Muscle layer of duodenum (tissue), 2 donors: ENCODE measurements at regions not wholly inside any gene's neighbourhood (a gene's known extent, or its start where the extent isn't known, plus 50 kb on each side); places are given as distances from the start of the nearest gene placed in this dataset.
"Not testable (repeated sequence)": the region's sequence is repeated elsewhere in the genome, so short reads cannot be mapped to it uniquely, and the experiment has no call there.

ENCODE experiments used
- H3K27ac ChIP-seq: one replicate; pipeline ENCODE4 v1.7.0; 2013; ENCODE audit warnings: mild to moderate bottlenecking, low read length
- H3K27me3 ChIP-seq: one replicate; pipeline ENCODE4 v1.7.0; 2013; ENCODE audit warnings: low read depth, mild to moderate bottlenecking, control low read depth, low read length
- H3K36me3 ChIP-seq, 2 donors: one replicate each; pipeline ENCODE4 v1.7.0; 2013; ENCODE audit warnings: low read length in 2 of 2, control low read depth in 1 of 2, mild to moderate bottlenecking in 1 of 2; ENCODE audit not compliant: insufficient read depth in 2 of 2, control insufficient read depth in 1 of 2
- H3K4me1 ChIP-seq, 2 donors: one replicate each; pipeline ENCODE4 v1.7.0; 2013; ENCODE audit warnings: low read length in 2 of 2, mild to moderate bottlenecking in 2 of 2, control low read depth in 1 of 2, moderate library complexity in 1 of 2; ENCODE audit not compliant: insufficient read depth in 2 of 2, control insufficient read depth in 1 of 2
- H3K4me3 ChIP-seq, 2 donors: one replicate each; pipeline ENCODE4 v1.7.0; 2013; ENCODE audit warnings: low read length in 2 of 2, low read depth in 1 of 2, mild to moderate bottlenecking in 1 of 2
- H3K9me3 ChIP-seq, 2 donors: one replicate each; pipeline ENCODE4 v1.7.0; 2013; ENCODE audit warnings: low read length in 2 of 2, control low read depth in 1 of 2, mild to moderate bottlenecking in 1 of 2; ENCODE audit not compliant: control insufficient read depth in 1 of 2
- donor health status: healthy.

DNA sequence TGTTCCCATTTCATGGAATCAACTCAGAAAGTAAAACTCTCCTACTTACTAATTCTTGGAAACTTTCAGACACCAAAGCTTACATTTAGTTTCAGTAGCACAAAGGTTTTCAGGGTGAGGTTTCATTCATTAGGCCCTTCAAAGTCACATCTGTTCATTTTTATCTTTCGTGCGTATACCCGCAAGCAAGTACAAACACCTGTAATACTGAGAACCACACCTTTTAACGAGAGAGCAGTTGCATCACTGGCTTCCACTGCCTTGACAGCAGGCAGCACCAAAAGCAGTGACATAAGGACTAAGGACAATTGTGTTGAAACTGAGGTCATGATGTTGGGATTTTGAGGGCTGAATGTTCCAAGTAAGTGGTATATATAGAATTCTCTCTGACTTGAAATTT lies 60.5 kb downstream of the GOLGA6L22 start:
- H3K9me3 ChIP-seq, H3K27ac ChIP-seq, H3K4me1 ChIP-seq, H3K36me3 ChIP-seq, H3K4me3 ChIP-seq, H3K27me3 ChIP-seq: not testable (repeated sequence)

DNA sequence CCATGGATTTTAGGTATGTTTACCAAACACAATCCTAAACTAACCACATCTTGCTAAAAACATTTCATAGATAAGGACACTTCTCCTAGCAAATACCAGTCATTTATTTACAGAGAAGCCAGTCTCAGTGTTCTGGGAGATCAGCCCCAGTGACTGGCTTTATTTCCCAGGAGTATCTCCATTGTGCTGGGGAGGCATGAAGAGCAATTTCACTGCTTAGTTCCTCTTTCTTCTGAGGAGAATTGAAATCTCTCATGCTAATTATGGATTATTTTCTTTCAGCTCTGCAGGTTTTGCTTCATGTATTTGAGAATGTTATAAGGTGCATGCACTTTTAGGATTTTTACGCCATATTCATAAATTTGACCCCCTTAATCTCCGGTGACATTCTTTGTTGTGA lies 67.8 kb downstream of the GOLGA6L22 start:
- H3K4me3 ChIP-seq, H3K27me3 ChIP-seq, H3K36me3 ChIP-seq, H3K9me3 ChIP-seq, H3K27ac ChIP-seq, H3K4me1 ChIP-seq: not testable (repeated sequence)

DNA sequence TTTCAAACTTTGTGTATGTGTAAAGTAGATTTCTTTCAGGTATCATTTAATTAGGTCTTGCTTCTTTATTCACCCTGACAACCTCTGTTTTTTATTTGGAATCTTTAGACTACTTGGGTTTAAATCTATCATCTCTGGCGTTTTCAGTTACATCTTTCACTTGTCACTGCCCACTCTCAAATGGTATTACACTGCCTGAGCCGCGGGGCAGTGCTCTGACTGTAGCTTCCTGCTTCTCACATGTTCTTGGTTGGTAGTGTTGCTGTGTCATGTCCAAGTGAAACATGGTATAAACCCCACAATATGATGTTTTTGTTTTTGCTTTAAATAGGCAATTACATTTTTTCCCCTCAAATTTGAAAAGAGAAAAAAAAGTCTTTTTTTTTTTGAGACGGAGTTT lies 68.3 kb downstream of the GOLGA6L22 start:
- H3K9me3 ChIP-seq, H3K36me3 ChIP-seq, H3K27me3 ChIP-seq, H3K27ac ChIP-seq, H3K4me3 ChIP-seq, H3K4me1 ChIP-seq: not testable (repeated sequence)

DNA sequence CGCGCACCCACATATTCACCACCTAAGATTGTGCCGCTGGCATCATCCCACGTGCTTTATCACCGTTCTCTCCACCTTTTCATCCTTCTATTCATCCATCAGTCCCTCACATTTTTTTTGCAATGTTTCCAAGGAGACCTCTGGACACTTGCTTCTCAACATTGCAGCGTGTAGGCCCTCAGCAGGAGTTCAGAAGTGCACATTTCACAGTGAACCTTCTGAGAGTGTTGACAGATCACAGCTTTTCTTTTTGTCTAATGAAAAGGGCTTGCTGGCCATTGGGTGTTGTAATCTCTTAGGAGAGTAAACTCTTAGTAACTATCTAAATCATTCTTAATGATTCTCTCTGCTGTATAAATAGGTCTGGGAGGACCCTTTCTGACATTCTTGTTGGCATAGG lies 70.5 kb downstream of the GOLGA6L22 start:
- H3K27me3 ChIP-seq, H3K4me3 ChIP-seq, H3K4me1 ChIP-seq, H3K9me3 ChIP-seq, H3K36me3 ChIP-seq, H3K27ac ChIP-seq: not testable (repeated sequence)

DNA sequence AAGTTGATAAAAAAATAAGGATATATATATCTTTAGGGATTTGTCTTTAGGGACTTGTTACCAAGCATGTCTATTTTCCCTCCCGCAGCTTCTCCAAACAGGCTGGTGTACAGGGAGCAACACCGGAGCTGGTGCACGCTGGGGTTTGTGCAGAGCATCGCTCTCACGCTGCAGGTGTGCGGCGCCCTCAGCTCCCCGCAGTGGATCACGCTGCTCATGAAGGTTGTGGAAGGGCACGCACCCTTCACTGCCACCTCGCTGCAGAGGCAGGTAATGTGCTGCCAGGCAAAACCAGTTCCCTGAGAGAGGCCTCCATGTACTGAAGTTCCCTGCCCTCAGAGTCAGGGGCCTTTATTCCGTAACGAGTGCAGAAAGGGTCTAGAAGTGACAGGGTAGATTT lies 101.0 kb downstream of the GOLGA6L22 start:
- not testable (repeated sequence) for H3K9me3 ChIP-seq, H3K27ac ChIP-seq, H3K36me3 ChIP-seq, H3K4me1 ChIP-seq, H3K4me3 ChIP-seq, H3K27me3 ChIP-seq

DNA sequence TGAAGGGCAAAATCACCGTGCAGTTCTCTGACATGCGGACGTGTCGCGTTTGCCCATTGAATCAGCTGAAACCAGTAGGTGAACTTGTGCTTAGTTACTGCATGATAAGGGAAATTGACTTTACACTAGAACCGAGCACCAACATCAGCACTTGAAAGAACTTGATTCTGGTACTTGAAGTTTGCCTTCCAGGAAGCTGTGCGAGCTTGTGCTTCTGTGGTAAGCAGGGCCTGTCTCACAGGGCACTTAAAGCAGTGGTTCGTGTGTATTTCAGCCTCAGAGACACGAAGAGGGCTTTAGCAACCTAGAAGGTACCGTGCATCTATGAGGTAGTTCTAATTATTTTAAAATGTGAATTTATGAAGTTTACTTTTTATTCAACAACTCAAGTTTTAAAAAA lies 103.0 kb downstream of the GOLGA6L22 start:
- not testable (repeated sequence) for H3K9me3 ChIP-seq, H3K27ac ChIP-seq, H3K36me3 ChIP-seq, H3K27me3 ChIP-seq, H3K4me3 ChIP-seq, H3K4me1 ChIP-seq

DNA sequence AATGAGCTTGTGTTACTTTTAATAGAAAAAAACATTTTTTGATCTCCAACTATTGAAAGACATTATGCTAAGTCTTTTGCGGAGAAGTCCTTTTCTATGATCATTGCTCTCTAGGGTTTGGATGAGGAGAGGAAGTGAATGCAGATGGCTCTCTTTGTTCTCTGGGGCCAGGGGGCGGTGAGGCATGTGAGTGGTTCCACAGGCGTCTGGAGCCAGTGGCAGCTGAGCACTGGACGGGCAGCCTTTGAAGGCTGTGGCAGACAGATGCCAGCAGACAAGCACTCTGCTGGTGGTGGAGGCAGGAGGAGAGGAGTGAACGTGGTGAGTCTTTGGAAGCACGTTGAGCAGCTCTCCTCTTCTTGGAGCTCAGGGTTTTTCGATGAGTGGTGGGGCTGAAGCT lies 107.8 kb downstream of the GOLGA6L22 start:
- not testable (repeated sequence) for H3K36me3 ChIP-seq, H3K27me3 ChIP-seq, H3K27ac ChIP-seq, H3K4me1 ChIP-seq, H3K9me3 ChIP-seq, H3K4me3 ChIP-seq

DNA sequence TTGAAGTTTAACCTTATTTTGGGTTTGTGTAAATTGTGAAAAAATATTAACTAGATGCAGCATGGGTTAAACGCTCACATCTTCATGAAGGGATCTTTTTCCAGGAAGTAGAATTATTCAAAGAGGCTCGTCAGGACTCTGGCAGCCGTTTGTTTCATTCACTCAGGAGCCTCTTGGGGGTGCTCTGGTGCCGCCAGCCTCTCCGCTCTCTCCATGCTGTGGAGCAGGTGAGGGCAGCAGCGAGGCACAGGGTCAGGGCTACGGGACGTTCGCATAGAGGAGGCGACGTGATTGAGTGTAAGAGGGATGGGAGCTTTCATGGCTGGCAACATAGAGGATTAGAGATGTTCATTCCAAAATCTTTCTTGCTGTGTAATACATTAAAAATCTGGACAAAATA lies 110.8 kb downstream of the GOLGA6L22 start:
- not testable (repeated sequence) for H3K4me3 ChIP-seq, H3K9me3 ChIP-seq, H3K36me3 ChIP-seq, H3K27me3 ChIP-seq, H3K4me1 ChIP-seq, H3K27ac ChIP-seq

DNA sequence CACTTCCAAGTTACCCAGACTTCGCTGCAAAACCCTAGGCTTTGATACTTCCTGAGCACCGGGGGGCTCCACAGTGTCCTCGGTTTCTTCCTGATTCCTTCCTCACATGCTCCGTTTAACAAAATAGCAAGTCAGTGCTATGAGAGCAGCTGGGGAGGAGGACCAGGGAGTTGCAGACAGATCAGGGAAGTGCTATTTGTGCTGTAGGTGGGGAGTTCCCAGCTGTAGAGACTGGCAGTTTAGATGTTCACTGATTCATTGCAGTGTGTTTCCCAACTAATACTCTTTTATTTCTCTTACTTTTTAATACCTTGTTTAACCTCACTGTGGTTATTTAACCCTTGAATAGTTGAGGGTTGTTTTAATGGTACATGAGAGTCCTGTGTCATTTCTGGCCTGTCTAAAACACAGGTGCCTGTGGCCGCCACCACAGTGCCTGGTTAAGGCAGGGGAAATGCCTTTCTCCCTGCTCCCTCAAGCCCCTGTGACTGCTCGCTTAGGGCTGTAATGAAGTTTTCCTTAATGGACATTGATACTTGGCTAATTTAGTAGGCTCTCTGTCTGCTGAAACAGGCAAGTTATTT lies 113.5 kb downstream of the GOLGA6L22 start:
- not testable (repeated sequence) for H3K27me3 ChIP-seq, H3K9me3 ChIP-seq, H3K4me1 ChIP-seq, H3K36me3 ChIP-seq, H3K4me3 ChIP-seq, H3K27ac ChIP-seq

DNA sequence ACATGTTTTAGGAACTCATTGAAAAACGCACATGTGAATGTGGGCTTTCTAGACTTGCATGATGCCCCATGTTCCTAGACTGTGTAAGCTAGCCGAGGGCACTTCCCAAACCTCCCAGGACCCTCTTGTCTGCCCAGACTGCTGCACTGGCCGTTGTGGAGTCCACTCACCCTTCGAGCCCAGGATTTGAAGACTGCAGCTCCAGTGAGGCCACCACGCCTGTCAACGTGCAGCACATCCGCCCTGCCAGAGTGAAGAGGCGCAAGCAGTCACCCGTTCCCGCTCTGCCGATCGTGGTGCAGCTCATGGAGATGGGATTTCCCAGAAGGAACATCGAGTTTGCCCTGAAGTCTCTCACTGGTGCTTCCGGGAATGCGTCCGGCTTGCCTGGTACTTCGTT lies 114.1 kb downstream of the GOLGA6L22 start:
- not testable (repeated sequence) for H3K4me1 ChIP-seq, H3K9me3 ChIP-seq, H3K36me3 ChIP-seq, H3K27ac ChIP-seq, H3K27me3 ChIP-seq, H3K4me3 ChIP-seq

DNA sequence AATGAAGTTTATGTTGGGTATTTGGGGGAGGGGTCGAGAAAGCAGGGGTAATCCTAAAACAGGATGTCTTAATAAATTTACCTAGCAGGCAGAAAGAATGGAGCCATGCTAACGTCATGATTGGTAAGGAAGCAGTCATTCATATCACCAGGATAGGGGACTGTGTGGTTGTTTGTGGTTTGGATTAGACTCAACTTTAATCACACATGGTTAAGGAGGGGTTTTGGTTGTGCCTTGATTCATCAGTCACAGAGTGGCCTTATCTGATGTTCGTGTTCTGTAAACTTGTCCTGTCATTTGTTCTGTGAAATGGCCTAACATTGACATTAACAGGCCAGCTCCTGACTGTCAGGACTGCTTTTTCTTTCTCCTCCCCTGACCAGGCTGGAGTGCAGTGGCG lies 119.1 kb downstream of the GOLGA6L22 start:
- H3K36me3 ChIP-seq, H3K9me3 ChIP-seq, H3K27ac ChIP-seq, H3K27me3 ChIP-seq, H3K4me3 ChIP-seq, H3K4me1 ChIP-seq: not testable (repeated sequence)

DNA sequence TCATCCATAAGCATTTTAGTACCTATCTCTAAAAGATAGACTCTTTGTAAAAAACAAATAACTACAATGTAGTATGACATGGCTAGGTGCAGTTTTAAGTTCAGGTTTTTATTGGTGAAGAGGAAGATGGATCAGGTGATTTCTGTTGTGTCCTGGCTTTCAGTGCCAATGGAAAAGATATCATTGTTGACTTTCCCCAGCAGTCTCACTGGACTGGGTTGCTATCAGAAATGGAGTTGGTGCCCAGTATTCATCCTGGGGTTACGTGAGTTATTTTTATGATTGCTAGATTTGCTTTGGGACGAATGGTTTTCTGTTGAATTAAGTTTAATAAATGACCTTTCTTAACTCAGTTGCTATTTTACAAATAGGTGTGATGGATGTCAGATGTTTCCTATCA lies 120.5 kb downstream of the GOLGA6L22 start:
- H3K4me3 ChIP-seq, H3K4me1 ChIP-seq, H3K36me3 ChIP-seq, H3K9me3 ChIP-seq, H3K27me3 ChIP-seq, H3K27ac ChIP-seq: not testable (repeated sequence)
